ENCODE measurements at regions not wholly inside any gene's neighbourhood (a gene's known extent, or its start where the extent isn't known, plus 50 kb on each side); places are given as distances from the start of the nearest gene placed in this dataset.

- TF ChIP-seq EZH2phosphoT487 (conservative IDR thresholded peaks at IDR 0.05; ENCODE audit: low read length) = no peak
- TF ChIP-seq CTCF (IDR thresholded peaks at IDR 0.05; ENCODE audit: insufficient read depth, low read length, poor library complexity, severe bottlenecking) = no peak
Observed at GRCh38 chr12:47415054-47415453, 290.8 kb downstream of the RPAP3 start.
